ENCODE measurements at regions not wholly inside any gene's neighbourhood (a gene's known extent, or its start where the extent isn't known, plus 50 kb on each side); places are given as distances from the start of the nearest gene placed in this dataset.
"Not testable (repeated sequence)": the region's sequence is repeated elsewhere in the genome, so short reads cannot be mapped to it uniquely, and the experiment has no call there.

DNA sequence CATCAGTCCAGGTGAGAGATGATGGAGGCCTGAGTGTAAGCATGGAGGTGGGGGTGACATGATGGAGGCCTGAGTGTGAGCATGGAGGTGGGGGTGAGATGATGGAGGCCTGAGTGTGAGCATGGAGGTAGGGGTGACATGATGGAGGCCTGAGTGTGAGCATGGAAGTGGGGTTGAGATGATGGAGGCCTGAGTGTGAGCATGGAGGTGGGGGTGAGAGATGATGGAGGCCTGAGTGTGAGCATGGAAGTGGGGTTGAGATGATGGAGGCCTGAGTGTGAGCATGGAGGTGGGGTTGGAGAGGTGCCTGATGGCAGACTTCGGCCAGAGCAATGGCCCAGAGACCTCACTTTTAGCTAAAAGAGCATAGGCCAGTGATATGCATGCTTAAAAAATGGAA lies 269.9 kb upstream of the PLPP4 start:
- TF ChIP-seq CTCF, POLR2A, EP300 (IDR thresholded peaks at IDR 0.05): not testable (repeated sequence)
